Activated CD8-positive, alpha-beta T cell treated with anti-CD3 and anti-CD28 coated beads for 36 hours (primary cell): ENCODE measurements at regions not wholly inside any gene's neighbourhood (a gene's known extent, or its start where the extent isn't known, plus 50 kb on each side); places are given as distances from the start of the nearest gene placed in this dataset.

Experiments
- ATAC-seq: fragments of 200-7000 bp; cut with Tn5 transposase; one replicate; pipeline ENCODE4 v1.10.0; 2021; ENCODE audit warnings: mild to moderate bottlenecking, moderate library complexity
- CTCF ChIA-PET: fragments of 350-600 bp; sonication (Branson Sonifier 250); formaldehyde crosslinking; loops from one replicate; lab custom pipeline; 2021; ENCODE audit warnings: antibody characterized with exemption; lab: Charles Lee
- POLR2A ChIA-PET: fragments of 350-600 bp; sonication (Branson Sonifier 250); formaldehyde crosslinking; loops from one replicate; lab custom pipeline; 2021; ENCODE audit warnings: antibody characterized with exemption; lab: Charles Lee
- DNase-seq: peaks from one replicate; pipeline ENCODE4 v3.0.0-alpha.2; 2020
- H3K27ac Mint-ChIP-seq: one replicate; pipeline ENCODE4 v1.8.0; 2021; ENCODE audit warnings: mild to moderate bottlenecking, mixed read lengths
- H3K27me3 Mint-ChIP-seq: one replicate; pipeline ENCODE4 v1.8.0; 2021; ENCODE audit warnings: mixed read lengths
- H3K36me3 Mint-ChIP-seq: one replicate; pipeline ENCODE4 v1.8.0; 2021; ENCODE audit warnings: low read depth, mixed read lengths
- H3K4me1 Mint-ChIP-seq: one replicate; pipeline ENCODE4 v1.8.0; 2021; ENCODE audit warnings: low read depth, mixed read lengths
- H3K4me3 Mint-ChIP-seq: one replicate; pipeline ENCODE4 v1.8.0; 2021; ENCODE audit warnings: mild to moderate bottlenecking, moderate library complexity, mixed read lengths
- H3K9me3 Mint-ChIP-seq: one replicate; pipeline ENCODE4 v1.8.0; 2021; ENCODE audit warnings: mixed read lengths
- CTCF ChIP-seq: fragments of 200-600 bp; IDR thresholded peaks from one replicate; pipeline ENCODE4 v1.8.0; 2022; ENCODE audit warnings: antibody characterized with exemption, mild to moderate bottlenecking
- intact Hi-C: fragments of 100-400 bp; cut with micrococcal nuclease; formaldehyde crosslinking; loops from one replicate; pipeline ENCODE4 v1.10.0; 2022

GRCh38 chr3:103393395-103394186 is 958.8 kb downstream of the ZPLD1 start:
- H3K27me3 Mint-ChIP-seq = no peaks in the 10 kb centered on the region
- no peaks in the 10 kb centered on the region for H3K36me3 Mint-ChIP-seq
- H3K4me1 Mint-ChIP-seq = no peaks in the 10 kb centered on the region
- no peak for ATAC-seq
- peaks cover 1% of the 10 kb centered on the region for H3K9me3 Mint-ChIP-seq
- no peak overlapping the region for H3K4me3 Mint-ChIP-seq
- intact Hi-C loops = no loop called here
- TF ChIP-seq CTCF = no peak
- ChIA-PET CTCF (interaction anchor here (0.7 kb wide), 1 partner anchor 695 kb away, joined by 3 read pairs; no protein-coding TSS in a partner anchor), POLR2A (no interaction called here)
- H3K27ac Mint-ChIP-seq = no peak overlapping the region
- DNase-seq = no peak

DNA sequence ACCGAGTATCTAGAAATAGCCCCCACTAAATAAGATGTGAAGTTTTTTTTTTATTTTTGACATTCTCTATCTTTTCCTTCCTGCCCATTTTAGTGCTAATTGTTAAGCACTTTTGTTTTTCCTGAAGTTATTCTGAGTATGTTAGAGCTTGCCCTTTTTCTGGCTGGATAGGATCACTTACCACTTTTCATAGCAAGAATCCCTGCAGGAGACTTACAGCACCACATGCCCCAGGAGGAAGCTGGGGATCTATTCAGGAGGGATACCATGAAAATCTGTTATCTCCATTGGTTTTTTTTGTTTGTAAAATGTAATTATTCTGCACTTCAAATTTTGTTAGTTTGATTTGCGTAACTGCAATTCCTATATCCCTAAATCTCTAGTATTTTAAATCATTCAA is 968.4 kb downstream of the ZPLD1 start:
- ChIA-PET CTCF (no interaction called here), POLR2A (no interaction called here)
- Mint-ChIP-seq H3K27me3 (no peaks in the 10 kb centered on the region), H3K36me3 (no peaks in the 10 kb centered on the region), H3K9me3 (no peaks in the 10 kb centered on the region), H3K27ac (no peak overlapping the region), H3K4me3 (no peak overlapping the region), H3K4me1 (no peaks in the 10 kb centered on the region)
- no peak for DNase-seq
- no peak for ATAC-seq
- no peak for TF ChIP-seq CTCF
- intact Hi-C loops = no loop called here

DNA sequence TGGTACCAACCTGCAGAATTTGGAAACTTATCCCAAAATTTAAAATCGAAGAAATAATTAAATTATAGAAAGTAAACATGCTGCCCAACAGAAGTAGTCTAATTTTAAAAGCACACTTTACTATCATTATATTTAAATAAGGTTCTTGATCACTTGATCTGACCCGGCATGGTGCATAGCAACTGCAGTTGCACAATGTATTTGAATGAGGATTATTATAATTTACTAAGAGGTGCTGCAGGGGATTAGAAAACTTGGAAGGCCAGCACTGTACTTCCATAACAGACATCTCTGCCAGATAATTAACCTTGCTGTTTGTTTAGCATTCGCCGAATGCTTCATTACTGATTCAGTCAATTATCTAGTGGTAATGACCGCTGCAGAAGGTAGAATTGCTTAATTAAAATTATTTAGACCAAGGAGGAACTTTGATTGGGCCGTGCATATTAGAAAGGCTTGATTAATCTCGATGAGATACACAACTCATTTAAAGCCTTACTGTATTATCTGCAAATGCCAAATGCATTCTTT is 971.6 kb downstream of the ZPLD1 start:
- no peaks in the 10 kb centered on the region for H3K4me1 Mint-ChIP-seq
- ChIA-PET CTCF (no interaction called here), POLR2A (no interaction called here)
- ATAC-seq (no peak), DNase-seq (no peak)
- no peaks in the 10 kb centered on the region for H3K27me3 Mint-ChIP-seq
- H3K36me3 Mint-ChIP-seq = no peaks in the 10 kb centered on the region
- no peak overlapping the region for H3K4me3 Mint-ChIP-seq
- no peaks in the 10 kb centered on the region for H3K9me3 Mint-ChIP-seq
- no peak for TF ChIP-seq CTCF
- no peak overlapping the region for H3K27ac Mint-ChIP-seq
- intact Hi-C loops = no loop called here

- Mint-ChIP-seq H3K27ac (no peak overlapping the region), H3K27me3 (no peaks in the 10 kb centered on the region), H3K4me3 (no peak overlapping the region), H3K9me3 (peaks cover 2% of the 10 kb centered on the region), H3K4me1 (no peaks in the 10 kb centered on the region), H3K36me3 (no peaks in the 10 kb centered on the region)
- POLR2A ChIA-PET = interaction anchor here (0.7 kb wide), 1 partner anchor 1250 kb away, joined by 3 read pairs; no protein-coding TSS in a partner anchor
- no peak for TF ChIP-seq CTCF
- DNase-seq (no peak), ATAC-seq (no peak)
- CTCF ChIA-PET = interaction anchor here (1.0 kb wide), 1 partner anchor 80 kb away, joined by 3 read pairs; no protein-coding TSS in a partner anchor
- intact Hi-C loops = no loop called here
Observed at GRCh38 chr3:103410231-103410630, 975.4 kb downstream of the ZPLD1 start.

- no peaks in the 10 kb centered on the region for H3K4me1 Mint-ChIP-seq
- H3K36me3 Mint-ChIP-seq = no peaks in the 10 kb centered on the region
- no peaks in the 10 kb centered on the region for H3K9me3 Mint-ChIP-seq
- H3K4me3 Mint-ChIP-seq = no peak overlapping the region
- POLR2A ChIA-PET = no interaction called here
- ATAC-seq (no peak), DNase-seq (no peak)
- TF ChIP-seq CTCF = no peak
- CTCF ChIA-PET = interaction anchor here (0.7 kb wide), 1 partner anchor 646 kb away, joined by 3 read pairs; no protein-coding TSS in a partner anchor
- H3K27ac Mint-ChIP-seq = no peak overlapping the region
- intact Hi-C loops = no loop called here
- no peaks in the 10 kb centered on the region for H3K27me3 Mint-ChIP-seq
Observed at GRCh38 chr3:103421460-103421859, 986.6 kb downstream of the ZPLD1 start.
